ENCODE measurements at regions not wholly inside any gene's neighbourhood (a gene's known extent, or its start where the extent isn't known, plus 50 kb on each side); places are given as distances from the start of the nearest gene placed in this dataset.

DNA sequence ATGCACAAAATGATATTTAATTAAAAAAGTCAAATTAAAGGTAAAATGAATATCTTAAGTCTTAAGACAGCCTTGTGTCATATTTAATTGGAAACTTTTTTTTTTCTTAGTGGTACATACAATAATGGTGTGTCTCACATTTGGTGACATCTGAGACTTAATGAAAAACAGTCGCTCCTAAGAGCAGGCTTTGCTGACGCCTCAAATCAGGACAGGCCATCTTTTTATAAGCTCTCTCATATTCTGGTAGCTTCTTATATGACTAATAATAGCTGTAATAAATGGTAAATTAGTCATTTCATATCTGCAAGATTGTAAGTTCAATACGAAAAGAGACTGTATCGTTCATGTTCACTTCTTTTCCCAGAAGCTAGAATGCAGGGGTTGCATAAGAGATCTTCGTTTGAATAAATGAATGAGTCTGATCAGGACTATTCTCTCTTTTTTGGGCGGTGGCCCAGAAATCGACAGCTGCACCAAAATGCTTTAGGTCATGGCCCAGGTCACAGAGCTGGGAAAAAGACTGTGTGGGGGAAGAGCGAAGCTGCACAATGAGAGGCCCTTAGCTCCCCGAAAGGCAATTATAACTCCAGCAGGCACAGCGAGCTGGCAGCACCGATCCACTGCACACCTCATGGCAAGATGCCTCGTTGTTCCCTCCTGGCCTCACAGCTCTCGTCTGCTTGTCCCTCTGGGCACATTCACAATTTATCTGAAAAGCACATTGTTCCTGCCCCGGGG is 69.4 kb downstream of the NRN1 start:
- POLR2A ChIA-PET, result no interaction called here
- H3K4me3 Mint-ChIP-seq, result no peak overlapping the region
- DNase-seq (ENCODE audit: low spot score) (no peak), ATAC-seq (no peak)
- H3K4me1 Mint-ChIP-seq, result peaks cover 3% of the 10 kb centered on the region; the same call in 1 of the 2 replicates
- peaks cover 9% of the 10 kb centered on the region for H3K27me3 Mint-ChIP-seq (ENCODE audit: low read depth)
- no peak for TF ChIP-seq OVOL2 (CRISPR knock-in tag; IDR thresholded peaks at IDR 0.05; ENCODE audit: borderline replicate concordance)
- TF ChIP-seq, protein P1, sequence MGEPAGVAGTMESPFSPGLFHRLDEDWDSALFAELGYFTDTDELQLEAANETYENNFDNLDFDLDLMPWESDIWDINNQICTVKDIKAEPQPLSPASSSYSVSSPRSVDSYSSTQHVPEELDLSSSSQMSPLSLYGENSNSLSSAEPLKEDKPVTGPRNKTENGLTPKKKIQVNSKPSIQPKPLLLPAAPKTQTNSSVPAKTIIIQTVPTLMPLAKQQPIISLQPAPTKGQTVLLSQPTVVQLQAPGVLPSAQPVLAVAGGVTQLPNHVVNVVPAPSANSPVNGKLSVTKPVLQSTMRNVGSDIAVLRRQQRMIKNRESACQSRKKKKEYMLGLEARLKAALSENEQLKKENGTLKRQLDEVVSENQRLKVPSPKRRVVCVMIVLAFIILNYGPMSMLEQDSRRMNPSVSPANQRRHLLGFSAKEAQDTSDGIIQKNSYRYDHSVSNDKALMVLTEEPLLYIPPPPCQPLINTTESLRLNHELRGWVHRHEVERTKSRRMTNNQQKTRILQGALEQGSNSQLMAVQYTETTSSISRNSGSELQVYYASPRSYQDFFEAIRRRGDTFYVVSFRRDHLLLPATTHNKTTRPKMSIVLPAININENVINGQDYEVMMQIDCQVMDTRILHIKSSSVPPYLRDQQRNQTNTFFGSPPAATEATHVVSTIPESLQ (CRISPR knock-in tag; IDR thresholded peaks at IDR 0.05), result no peak
- TF ChIP-seq, protein P2, sequence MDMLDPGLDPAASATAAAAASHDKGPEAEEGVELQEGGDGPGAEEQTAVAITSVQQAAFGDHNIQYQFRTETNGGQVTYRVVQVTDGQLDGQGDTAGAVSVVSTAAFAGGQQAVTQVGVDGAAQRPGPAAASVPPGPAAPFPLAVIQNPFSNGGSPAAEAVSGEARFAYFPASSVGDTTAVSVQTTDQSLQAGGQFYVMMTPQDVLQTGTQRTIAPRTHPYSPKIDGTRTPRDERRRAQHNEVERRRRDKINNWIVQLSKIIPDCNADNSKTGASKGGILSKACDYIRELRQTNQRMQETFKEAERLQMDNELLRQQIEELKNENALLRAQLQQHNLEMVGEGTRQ (CRISPR knock-in tag; IDR thresholded peaks at IDR 0.05), result no peak
- no peak overlapping the region for H3K27ac Mint-ChIP-seq
- CTCF ChIA-PET, result interaction anchor here (1.2 kb wide), 1 partner anchor 20 kb away, joined by 3 read pairs; no protein-coding TSS in a partner anchor
- peaks cover 24% of the 10 kb centered on the region for H3K9me3 Mint-ChIP-seq
- 0 out of 2 replicates have a peak, but pooled peaks cover 6% of the 10 kb centered on the region for H3K36me3 Mint-ChIP-seq

DNA sequence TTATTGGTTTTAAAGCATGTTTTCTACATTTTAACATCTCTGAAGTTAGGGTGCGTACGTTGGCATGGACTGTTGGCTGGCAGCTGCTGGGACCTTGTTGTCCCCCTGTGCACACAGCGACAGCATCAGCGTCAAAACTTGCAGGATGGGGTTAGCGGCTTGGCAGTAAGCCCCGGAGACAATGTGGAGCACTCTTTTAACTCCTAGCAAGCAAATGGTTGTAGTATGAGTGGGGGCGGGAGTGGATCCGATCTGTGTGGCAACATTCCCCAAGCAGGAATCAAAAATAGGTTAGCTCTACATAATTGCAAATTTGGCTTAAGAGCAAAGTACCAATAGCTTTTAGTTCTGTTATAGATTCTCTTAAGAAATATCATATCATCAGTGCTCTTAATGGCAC is 70.1 kb downstream of the NRN1 start:
- Mint-ChIP-seq H3K9me3 (peaks cover 24% of the 10 kb centered on the region), H3K4me3 (no peak overlapping the region), H3K27me3 (ENCODE audit: low read depth) (peaks cover 9% of the 10 kb centered on the region), H3K36me3 (0 out of 2 replicates have a peak, but pooled peaks cover 8% of the 10 kb centered on the region), H3K27ac (no peak overlapping the region), H3K4me1 (peaks cover 3% of the 10 kb centered on the region; the same call in 1 of the 2 replicates)
- POLR2A ChIA-PET, result no interaction called here
- ATAC-seq, result no peak
- CTCF ChIA-PET, result interaction anchor here (1.2 kb wide), 1 partner anchor 20 kb away, joined by 3 read pairs; no protein-coding TSS in a partner anchor
- no peak for DNase-seq (ENCODE audit: low spot score)
- TF ChIP-seq, protein P3, sequence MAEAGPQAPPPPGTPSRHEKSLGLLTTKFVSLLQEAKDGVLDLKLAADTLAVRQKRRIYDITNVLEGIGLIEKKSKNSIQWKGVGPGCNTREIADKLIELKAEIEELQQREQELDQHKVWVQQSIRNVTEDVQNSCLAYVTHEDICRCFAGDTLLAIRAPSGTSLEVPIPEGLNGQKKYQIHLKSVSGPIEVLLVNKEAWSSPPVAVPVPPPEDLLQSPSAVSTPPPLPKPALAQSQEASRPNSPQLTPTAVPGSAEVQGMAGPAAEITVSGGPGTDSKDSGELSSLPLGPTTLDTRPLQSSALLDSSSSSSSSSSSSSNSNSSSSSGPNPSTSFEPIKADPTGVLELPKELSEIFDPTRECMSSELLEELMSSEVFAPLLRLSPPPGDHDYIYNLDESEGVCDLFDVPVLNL (CRISPR knock-in tag; IDR thresholded peaks at IDR 0.05; ENCODE audit: borderline replicate concordance, low read depth), result no peak
- TF ChIP-seq, protein P4, sequence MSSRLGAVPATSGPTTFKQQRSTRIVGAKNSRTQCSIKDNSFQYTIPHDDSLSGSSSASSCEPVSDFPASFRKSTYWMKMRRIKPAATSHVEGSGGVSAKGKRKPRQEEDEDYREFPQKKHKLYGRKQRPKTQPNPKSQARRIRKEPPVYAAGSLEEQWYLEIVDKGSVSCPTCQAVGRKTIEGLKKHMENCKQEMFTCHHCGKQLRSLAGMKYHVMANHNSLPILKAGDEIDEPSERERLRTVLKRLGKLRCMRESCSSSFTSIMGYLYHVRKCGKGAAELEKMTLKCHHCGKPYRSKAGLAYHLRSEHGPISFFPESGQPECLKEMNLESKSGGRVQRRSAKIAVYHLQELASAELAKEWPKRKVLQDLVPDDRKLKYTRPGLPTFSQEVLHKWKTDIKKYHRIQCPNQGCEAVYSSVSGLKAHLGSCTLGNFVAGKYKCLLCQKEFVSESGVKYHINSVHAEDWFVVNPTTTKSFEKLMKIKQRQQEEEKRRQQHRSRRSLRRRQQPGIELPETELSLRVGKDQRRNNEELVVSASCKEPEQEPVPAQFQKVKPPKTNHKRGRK (CRISPR knock-in tag; IDR thresholded peaks at IDR 0.05; ENCODE audit: borderline replicate concordance), result no peak
- no peak for TF ChIP-seq ZNF396 (CRISPR knock-in tag; IDR thresholded peaks at IDR 0.05; ENCODE audit: borderline replicate concordance)
- no peak for TF ChIP-seq CREB1 (CRISPR knock-in tag; IDR thresholded peaks at IDR 0.05)
- no peak for TF ChIP-seq ZNF121 (CRISPR knock-in tag; IDR thresholded peaks at IDR 0.05)
- no peak for TF ChIP-seq ZNF671 (CRISPR knock-in tag; IDR thresholded peaks at IDR 0.05)
- TF ChIP-seq, protein P5, sequence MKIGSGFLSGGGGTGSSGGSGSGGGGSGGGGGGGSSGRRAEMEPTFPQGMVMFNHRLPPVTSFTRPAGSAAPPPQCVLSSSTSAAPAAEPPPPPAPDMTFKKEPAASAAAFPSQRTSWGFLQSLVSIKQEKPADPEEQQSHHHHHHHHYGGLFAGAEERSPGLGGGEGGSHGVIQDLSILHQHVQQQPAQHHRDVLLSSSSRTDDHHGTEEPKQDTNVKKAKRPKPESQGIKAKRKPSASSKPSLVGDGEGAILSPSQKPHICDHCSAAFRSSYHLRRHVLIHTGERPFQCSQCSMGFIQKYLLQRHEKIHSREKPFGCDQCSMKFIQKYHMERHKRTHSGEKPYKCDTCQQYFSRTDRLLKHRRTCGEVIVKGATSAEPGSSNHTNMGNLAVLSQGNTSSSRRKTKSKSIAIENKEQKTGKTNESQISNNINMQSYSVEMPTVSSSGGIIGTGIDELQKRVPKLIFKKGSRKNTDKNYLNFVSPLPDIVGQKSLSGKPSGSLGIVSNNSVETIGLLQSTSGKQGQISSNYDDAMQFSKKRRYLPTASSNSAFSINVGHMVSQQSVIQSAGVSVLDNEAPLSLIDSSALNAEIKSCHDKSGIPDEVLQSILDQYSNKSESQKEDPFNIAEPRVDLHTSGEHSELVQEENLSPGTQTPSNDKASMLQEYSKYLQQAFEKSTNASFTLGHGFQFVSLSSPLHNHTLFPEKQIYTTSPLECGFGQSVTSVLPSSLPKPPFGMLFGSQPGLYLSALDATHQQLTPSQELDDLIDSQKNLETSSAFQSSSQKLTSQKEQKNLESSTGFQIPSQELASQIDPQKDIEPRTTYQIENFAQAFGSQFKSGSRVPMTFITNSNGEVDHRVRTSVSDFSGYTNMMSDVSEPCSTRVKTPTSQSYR (CRISPR knock-in tag; IDR thresholded peaks at IDR 0.05), result no peak
- TF ChIP-seq SP1 (CRISPR knock-in tag; conservative IDR thresholded peaks at IDR 0.05), result no peak
- TF ChIP-seq NR2C2 (CRISPR knock-in tag; IDR thresholded peaks at IDR 0.05), result no peak
- TF ChIP-seq ZNF219 (CRISPR knock-in tag; IDR thresholded peaks at IDR 0.05; ENCODE audit: borderline replicate concordance), result no peak
- TF ChIP-seq, protein P6, sequence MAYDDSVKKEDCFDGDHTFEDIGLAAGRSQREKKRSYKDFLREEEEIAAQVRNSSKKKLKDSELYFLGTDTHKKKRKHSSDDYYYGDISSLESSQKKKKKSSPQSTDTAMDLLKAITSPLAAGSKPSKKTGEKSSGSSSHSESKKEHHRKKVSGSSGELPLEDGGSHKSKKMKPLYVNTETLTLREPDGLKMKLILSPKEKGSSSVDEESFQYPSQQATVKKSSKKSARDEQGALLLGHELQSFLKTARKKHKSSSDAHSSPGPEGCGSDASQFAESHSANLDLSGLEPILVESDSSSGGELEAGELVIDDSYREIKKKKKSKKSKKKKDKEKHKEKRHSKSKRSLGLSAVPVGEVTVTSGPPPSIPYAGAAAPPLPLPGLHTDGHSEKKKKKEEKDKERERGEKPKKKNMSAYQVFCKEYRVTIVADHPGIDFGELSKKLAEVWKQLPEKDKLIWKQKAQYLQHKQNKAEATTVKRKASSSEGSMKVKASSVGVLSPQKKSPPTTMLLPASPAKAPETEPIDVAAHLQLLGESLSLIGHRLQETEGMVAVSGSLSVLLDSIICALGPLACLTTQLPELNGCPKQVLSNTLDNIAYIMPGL (CRISPR knock-in tag; IDR thresholded peaks at IDR 0.05), result no peak
- TF ChIP-seq, protein P7, sequence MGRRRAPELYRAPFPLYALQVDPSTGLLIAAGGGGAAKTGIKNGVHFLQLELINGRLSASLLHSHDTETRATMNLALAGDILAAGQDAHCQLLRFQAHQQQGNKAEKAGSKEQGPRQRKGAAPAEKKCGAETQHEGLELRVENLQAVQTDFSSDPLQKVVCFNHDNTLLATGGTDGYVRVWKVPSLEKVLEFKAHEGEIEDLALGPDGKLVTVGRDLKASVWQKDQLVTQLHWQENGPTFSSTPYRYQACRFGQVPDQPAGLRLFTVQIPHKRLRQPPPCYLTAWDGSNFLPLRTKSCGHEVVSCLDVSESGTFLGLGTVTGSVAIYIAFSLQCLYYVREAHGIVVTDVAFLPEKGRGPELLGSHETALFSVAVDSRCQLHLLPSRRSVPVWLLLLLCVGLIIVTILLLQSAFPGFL (CRISPR knock-in tag; IDR thresholded peaks at IDR 0.05; ENCODE audit: borderline replicate concordance), result no peak
- no peak for TF ChIP-seq ZNF416 (CRISPR knock-in tag; IDR thresholded peaks at IDR 0.05)
- no peak for TF ChIP-seq ATF1 (CRISPR knock-in tag; IDR thresholded peaks at IDR 0.05)
- no peak for TF ChIP-seq NFATC4 (CRISPR knock-in tag; IDR thresholded peaks at IDR 0.05)
- TF ChIP-seq GTF2I (CRISPR knock-in tag; conservative IDR thresholded peaks at IDR 0.05), result no peak
- TF ChIP-seq NR1H2 (CRISPR knock-in tag; IDR thresholded peaks at IDR 0.05), result no peak
- TF ChIP-seq SMAD4 (CRISPR knock-in tag; IDR thresholded peaks at IDR 0.05), result no peak
- no peak for TF ChIP-seq FOXK1 (CRISPR knock-in tag; IDR thresholded peaks at IDR 0.05)

Measured in WTC11 (cell line).